ENCODE measurements at regions not wholly inside any gene's neighbourhood (a gene's known extent, or its start where the extent isn't known, plus 50 kb on each side); places are given as distances from the start of the nearest gene placed in this dataset.

- Histone ChIP-seq H3K27me3 (no peaks in the 10 kb centered on the region), H3K27ac (no peak overlapping the region), H3K9me3 (peaks cover 0 to 6% (median 1%) of the 10 kb centered on the region in 4 donors), H3K36me3 (no peaks in the 10 kb centered on the region), H3K4me3 (no peak overlapping the region), H3K4me1 (no peaks in the 10 kb centered on the region)
- ATAC-seq (ENCODE audit: low FRiP score in 2 of 2) (no peak), DNase-seq (no peak)
- 30 to 32% methylated on average over 1 of the region's 1 CpG for WGBS, 2 donors
- TF ChIP-seq POLR2A (IDR thresholded peaks at IDR 0.05), result no peak
Observed at GRCh38 chr12:86435053-86435452, 178.9 kb upstream of the MGAT4C start.

- TF ChIP-seq POLR2A (IDR thresholded peaks at IDR 0.05) (no peak), CTCF (IDR thresholded peaks at IDR 0.05) (no peak), EP300 (IDR thresholded peaks at IDR 0.05) (no peak), POLR2AphosphoS5 (IDR thresholded peaks at IDR 0.05) (no peak)
- DNase-seq (no peak), ATAC-seq (ENCODE audit: low FRiP score in 2 of 2) (no peak)
- H3K27me3 ChIP-seq, result no peaks in the 10 kb centered on the region
- WGBS, 2 donors, result 61 to 67% methylated on average over 1 of the region's 1 CpG
- no peak overlapping the region for H3K27ac ChIP-seq
- no peaks in the 10 kb centered on the region for H3K4me1 ChIP-seq
- H3K4me3 ChIP-seq, result no peak overlapping the region
- H3K9me3 ChIP-seq, result peaks cover 0 to 7% (median 2%) of the 10 kb centered on the region in 4 donors
- no peaks in the 10 kb centered on the region for H3K36me3 ChIP-seq
Observed at GRCh38 chr12:86429824-86430223, 173.6 kb upstream of the MGAT4C start.

GRCh38 chr12:86421333-86421732 lies 165.1 kb upstream of the MGAT4C start:
- no peak overlapping the region for H3K27ac ChIP-seq
- no peaks in the 10 kb centered on the region for H3K36me3 ChIP-seq
- no peak for DNase-seq
- no peaks in the 10 kb centered on the region for H3K4me1 ChIP-seq
- no peak for ATAC-seq (ENCODE audit: low FRiP score in 2 of 2)
- TF ChIP-seq EP300 (IDR thresholded peaks at IDR 0.05) (no peak), POLR2AphosphoS5 (IDR thresholded peaks at IDR 0.05) (no peak), POLR2A (IDR thresholded peaks at IDR 0.05) (no peak), CTCF (IDR thresholded peaks at IDR 0.05) (no peak)
- H3K9me3 ChIP-seq, result no peaks in the 10 kb centered on the region
- H3K27me3 ChIP-seq, result no peaks in the 10 kb centered on the region
- H3K4me3 ChIP-seq, result no peak overlapping the region
- WGBS, 2 donors, result 88 to 90% methylated on average over 8 of the region's 8 CpGs

- Histone ChIP-seq H3K27ac (no peak overlapping the region), H3K27me3 (no peaks in the 10 kb centered on the region), H3K36me3 (no peaks in the 10 kb centered on the region), H3K4me1 (no peaks in the 10 kb centered on the region), H3K9me3 (peaks cover 0 to 12% (median 1%) of the 10 kb centered on the region in 4 donors), H3K4me3 (no peak overlapping the region)
- ATAC-seq (ENCODE audit: low FRiP score in 2 of 2) (no peak), DNase-seq (no peak)
- TF ChIP-seq EP300 (IDR thresholded peaks at IDR 0.05), result no peak
- TF ChIP-seq POLR2A (IDR thresholded peaks at IDR 0.05), result no peak
- no peak for TF ChIP-seq CTCF (IDR thresholded peaks at IDR 0.05)
- TF ChIP-seq POLR2AphosphoS5 (IDR thresholded peaks at IDR 0.05), result no peak
- WGBS, 2 donors, result 86 to 92% methylated on average over 3 of the region's 3 CpGs
Observed at GRCh38 chr12:86414201-86414600, 158.0 kb upstream of the MGAT4C start.

GRCh38 chr12:86411710-86412109 lies 155.5 kb upstream of the MGAT4C start:
- 64 to 75% methylated on average over 1 to 3 of the region's 3 CpGs for WGBS, 2 donors

More at GRCh38 chr12:86411710-86412109, 155.5 kb upstream of the MGAT4C start:
- H3K27me3 ChIP-seq, result no peaks in the 10 kb centered on the region
- peak in 1 of 2 donors; percentile 69 for ATAC-seq (ENCODE audit: low FRiP score in 2 of 2)
- TF ChIP-seq EP300 (IDR thresholded peaks at IDR 0.05) (no peak), POLR2AphosphoS5 (IDR thresholded peaks at IDR 0.05) (no peak), CTCF (IDR thresholded peaks at IDR 0.05) (no peak), POLR2A (IDR thresholded peaks at IDR 0.05) (no peak)
- peaks cover 0 to 12% (median 1%) of the 10 kb centered on the region in 4 donors for H3K9me3 ChIP-seq
- H3K27ac ChIP-seq, result no peak overlapping the region
- no peak overlapping the region for H3K4me3 ChIP-seq
- H3K4me1 ChIP-seq, result no peaks in the 10 kb centered on the region
- no peak for DNase-seq
- H3K36me3 ChIP-seq, result no peaks in the 10 kb centered on the region

All from upper lobe of left lung (tissue), 6 donors.